Fibroblast of villous mesenchyme (primary cell): ENCODE measurements at regions not wholly inside any gene's neighbourhood (a gene's known extent, or its start where the extent isn't known, plus 50 kb on each side); places are given as distances from the start of the nearest gene placed in this dataset.
"Not testable (repeated sequence)": the region's sequence is repeated elsewhere in the genome, so short reads cannot be mapped to it uniquely, and the experiment has no call there.

Experiments
- DNase-seq: peaks from one replicate; pipeline ENCODE4 v3.0.0-alpha.2; 2010; ENCODE audit warnings: low read depth
- H3K4me3 ChIP-seq: 2 replicates; pipeline ENCODE4 v1.5.1; 2011; ENCODE audit warnings: low read depth, mild to moderate bottlenecking, low read length
- TF ChIP-seq, protein P1 (sequence below): IDR thresholded peaks from 2 replicates; pipeline ENCODE4 v1.5.1; 2012; ENCODE audit warnings: low read depth, mild to moderate bottlenecking, low read length; ENCODE audit not compliant: insufficient read depth

DNA sequence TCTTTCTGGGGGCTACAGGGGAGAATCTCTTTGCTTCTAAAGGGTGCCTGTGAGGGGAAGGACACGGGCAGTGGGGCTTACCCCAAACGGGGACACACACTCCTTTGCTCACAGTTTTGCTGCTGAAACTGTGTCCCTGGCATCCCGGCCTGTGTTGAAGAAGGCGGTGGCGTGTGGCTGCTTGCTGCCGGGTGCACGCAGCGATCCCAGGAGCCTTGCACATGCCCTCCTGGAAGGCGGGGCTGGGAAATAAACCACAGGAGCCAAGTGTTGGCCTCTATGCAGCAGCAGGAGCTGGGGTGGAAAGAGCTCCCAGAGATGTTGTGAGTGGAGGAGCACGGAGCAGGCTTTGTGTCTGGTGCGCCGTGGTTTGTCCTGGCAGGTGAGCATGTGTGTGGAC, 131.0 kb upstream of the CIBAR2 start:
- no peak for DNase-seq
- TF ChIP-seq, protein P1, sequence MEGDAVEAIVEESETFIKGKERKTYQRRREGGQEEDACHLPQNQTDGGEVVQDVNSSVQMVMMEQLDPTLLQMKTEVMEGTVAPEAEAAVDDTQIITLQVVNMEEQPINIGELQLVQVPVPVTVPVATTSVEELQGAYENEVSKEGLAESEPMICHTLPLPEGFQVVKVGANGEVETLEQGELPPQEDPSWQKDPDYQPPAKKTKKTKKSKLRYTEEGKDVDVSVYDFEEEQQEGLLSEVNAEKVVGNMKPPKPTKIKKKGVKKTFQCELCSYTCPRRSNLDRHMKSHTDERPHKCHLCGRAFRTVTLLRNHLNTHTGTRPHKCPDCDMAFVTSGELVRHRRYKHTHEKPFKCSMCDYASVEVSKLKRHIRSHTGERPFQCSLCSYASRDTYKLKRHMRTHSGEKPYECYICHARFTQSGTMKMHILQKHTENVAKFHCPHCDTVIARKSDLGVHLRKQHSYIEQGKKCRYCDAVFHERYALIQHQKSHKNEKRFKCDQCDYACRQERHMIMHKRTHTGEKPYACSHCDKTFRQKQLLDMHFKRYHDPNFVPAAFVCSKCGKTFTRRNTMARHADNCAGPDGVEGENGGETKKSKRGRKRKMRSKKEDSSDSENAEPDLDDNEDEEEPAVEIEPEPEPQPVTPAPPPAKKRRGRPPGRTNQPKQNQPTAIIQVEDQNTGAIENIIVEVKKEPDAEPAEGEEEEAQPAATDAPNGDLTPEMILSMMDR: no peak
- no peak overlapping the region for H3K4me3 ChIP-seq

DNA sequence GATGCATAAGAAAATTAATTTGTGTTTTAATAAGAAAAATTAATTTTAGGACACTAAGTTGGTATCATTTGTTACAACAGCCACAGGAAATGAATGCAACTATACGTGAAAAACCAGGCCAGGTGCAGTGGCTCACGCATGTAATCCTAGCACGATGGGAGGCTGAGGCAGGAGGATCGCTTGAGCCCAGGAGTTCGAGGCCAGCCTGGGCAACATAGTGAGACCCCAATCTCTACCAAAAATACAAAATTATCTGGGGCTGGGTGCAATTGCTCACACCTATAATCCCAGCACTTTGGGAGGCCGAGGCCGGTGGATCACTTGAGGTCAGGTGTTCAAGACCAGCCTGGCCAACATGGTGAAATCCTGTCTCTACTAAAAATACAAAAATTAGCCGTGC, 132.2 kb upstream of the CIBAR2 start:
- DNase-seq, H3K4me3 ChIP-seq: not testable (repeated sequence)

DNA sequence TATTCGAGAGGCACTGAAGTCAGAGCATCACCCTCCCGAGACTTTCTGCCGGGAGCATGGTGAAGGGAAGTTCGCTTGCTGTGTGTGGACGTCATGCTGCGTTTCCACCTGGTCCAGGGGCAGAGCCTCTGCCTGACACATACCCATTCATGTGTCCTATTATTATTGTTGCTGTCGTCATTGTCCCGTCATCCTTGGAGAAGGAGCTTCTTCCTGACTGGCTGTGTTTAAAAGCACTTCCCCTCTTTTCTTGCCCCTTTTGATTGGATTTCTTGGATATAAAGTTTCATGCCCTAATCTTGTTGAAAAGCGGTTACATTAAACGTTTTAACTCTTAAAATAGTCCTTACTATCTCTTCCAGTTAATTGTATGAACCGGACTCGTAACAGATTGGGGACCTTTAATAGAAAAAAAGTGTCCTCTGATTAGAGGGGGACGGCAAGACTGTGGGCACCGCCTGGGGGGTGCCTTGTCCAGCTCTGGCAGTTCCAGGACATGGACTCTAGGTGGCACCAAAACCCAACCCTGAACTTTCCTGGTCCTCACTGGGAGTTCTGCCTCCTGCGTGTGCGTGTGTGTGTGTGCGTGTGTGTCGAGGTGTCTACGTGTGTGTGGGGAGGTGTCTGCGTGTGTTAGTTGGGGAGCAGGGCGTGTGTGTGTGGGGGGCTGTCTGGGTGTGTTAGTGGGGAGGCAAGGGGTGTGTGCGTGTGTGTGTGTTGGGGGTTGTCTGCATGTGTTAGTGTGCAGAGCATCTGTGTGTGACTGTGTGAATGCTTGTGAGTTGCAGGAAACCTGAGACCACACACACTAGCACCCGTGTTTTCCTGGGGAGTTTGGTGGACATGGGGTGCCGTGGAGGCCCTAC, 133.3 kb upstream of the CIBAR2 start:
- TF ChIP-seq, protein P1: peak; percentile 93
- DNase-seq: peak; percentile 69
- no peak overlapping the region for H3K4me3 ChIP-seq

DNA sequence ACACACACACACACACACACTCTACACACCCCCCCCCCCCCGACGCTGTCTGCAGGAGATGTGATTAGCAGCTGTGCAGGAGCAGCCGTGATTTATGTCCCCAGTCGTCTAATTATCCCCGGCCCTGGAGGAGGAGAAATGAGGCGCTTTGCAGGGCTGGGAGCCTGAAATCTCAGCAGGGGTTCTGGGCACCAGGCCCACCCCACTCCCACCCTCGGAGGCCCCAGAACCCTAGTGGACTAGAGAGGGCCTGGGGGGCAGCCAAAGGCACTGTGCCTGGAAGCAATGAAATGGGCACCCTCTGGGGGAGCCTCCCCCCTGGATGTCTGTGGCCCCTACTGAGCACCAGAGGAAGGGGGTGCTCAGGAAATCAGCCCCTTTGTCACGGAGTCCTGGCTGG, 134.2 kb upstream of the CIBAR2 start:
- TF ChIP-seq, protein P1: no peak
- H3K4me3 ChIP-seq: no peak overlapping the region
- no peak for DNase-seq

DNA sequence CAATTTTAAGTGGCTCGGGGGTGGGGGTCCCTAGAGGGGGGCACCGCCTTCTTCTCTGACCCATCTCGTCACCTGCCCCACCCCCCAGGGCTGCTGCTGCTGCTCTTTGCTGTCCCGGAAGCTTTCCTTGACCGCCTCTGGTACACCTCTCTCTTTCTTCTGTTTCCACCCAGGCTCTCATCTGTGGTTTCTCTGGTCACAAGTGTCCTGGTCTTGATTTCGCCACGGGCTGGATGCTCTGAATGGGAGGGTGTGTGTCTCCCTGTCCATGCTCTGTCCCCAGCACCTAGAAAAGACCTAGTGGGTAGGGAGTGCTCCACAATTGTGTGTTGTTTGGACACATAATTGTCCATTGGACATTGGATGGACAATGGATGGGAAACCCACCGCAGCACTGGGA, 134.7 kb upstream of the CIBAR2 start:
- TF ChIP-seq, protein P1: no peak
- H3K4me3 ChIP-seq: no peak overlapping the region
- no peak for DNase-seq

DNA sequence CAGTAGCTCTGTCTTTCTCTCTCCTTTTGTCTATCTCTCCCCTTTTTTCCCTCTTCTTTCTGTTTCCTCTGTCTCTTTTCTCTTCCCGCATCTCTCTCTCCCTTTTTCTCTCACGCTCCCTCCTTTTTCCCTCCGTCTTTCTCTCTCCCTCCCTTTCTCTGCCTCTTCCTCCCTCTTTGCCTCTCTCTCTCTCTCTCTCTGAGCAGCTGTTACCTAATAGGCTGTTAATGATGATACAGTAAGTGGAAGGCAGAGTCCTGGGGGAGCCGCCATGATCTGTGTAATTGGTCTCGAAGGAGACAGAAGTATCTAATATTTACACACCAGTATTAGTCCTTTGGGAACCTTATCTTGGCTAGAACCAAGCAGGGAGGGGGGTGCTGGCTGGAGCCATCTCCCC, 136.1 kb upstream of the CIBAR2 start:
- no peak for DNase-seq
- TF ChIP-seq, protein P1: no peak

DNA sequence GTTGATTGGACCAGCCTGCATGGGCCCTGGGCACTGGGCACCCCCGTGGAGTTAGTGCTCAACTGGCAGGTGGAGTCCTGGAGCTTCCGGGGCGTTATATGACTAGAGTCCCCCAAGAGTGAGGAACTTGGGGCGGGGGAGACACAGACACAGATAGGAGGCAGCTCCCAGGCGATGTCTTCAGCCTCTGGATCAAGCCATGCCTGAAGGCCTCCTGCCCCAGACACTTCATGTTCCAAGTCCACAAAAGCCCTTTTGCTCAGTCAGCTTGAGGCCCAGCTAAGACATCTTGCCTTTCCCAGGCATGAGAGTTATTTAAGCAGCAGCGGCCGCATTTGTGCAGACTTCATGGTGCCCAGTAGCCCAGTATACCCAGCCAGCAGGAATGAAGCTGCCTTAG, 136.6 kb upstream of the CIBAR2 start:
- TF ChIP-seq, protein P1: no peak
- no peak overlapping the region for H3K4me3 ChIP-seq
- no peak for DNase-seq

More for the DNA sequence above, 136.1 kb upstream of the CIBAR2 start:
- H3K4me3 ChIP-seq: no peak overlapping the region
